Spleen (tissue), 11 donors: ENCODE measurements at regions not wholly inside any gene's neighbourhood (a gene's known extent, or its start where the extent isn't known, plus 50 kb on each side); places are given as distances from the start of the nearest gene placed in this dataset.

Experiments used
- DNase-seq: peaks from one replicate; pipeline ENCODE4 v3.0.0-alpha.2; 2020
- H3K27ac ChIP-seq, 8 donors: fragments of 200-600 bp; sonication (generic) in 7 of 8; 1 replicate in 4 of 8; 2 replicates in 4 of 8; pipeline versions ENCODE4 v1.5.0 to v1.8.0; 2016 to 2021; ENCODE audit warnings: inconsistent platforms in 4 of 8, mild to moderate bottlenecking in 4 of 8, moderate library complexity in 1 of 8
- H3K27me3 ChIP-seq, 7 donors: fragments of 200-600 bp; sonication (generic) in 6 of 7; replicated peaks in 1 of 7; 1 replicate in 4 of 7; 2 replicates in 3 of 7; pipeline versions ENCODE4 v1.5.0 to v1.8.0; 2016 to 2021; ENCODE audit warnings: inconsistent platforms in 3 of 7, mild to moderate bottlenecking in 1 of 7
- H3K36me3 ChIP-seq, 6 donors: fragments of 200-600 bp; sonication (generic) in 5 of 6; 1 replicate in 4 of 6; 2 replicates in 2 of 6; pipeline versions ENCODE4 v1.5.0 to v1.8.0; 2016 to 2021; ENCODE audit warnings: inconsistent platforms in 2 of 6
- H3K4me1 ChIP-seq, 6 donors: fragments of 200-600 bp; sonication (generic) in 5 of 6; 1 replicate in 3 of 6; 2 replicates in 3 of 6; pipeline versions ENCODE4 v1.5.0 to v1.8.0; 2016 to 2021; ENCODE audit warnings: inconsistent platforms in 3 of 6
- H3K4me3 ChIP-seq, 8 donors: fragments of 200-600 bp; sonication (generic) in 7 of 8; 1 replicate in 4 of 8; 2 replicates in 4 of 8; pipeline versions ENCODE4 v1.5.0 to v1.8.0; 2016 to 2021; ENCODE audit warnings: inconsistent platforms in 4 of 8, mild to moderate bottlenecking in 4 of 8, moderate library complexity in 2 of 8
- H3K9me3 ChIP-seq, 8 donors: fragments of 200-600 bp; sonication (generic) in 7 of 8; 1 replicate in 4 of 8; 2 replicates in 4 of 8; pipeline versions ENCODE4 v1.5.0 to v1.8.0; 2016 to 2021; ENCODE audit warnings: inconsistent platforms in 4 of 8
- CTCF ChIP-seq, 11 experiments: fragments of 200-600 bp in 7 of 11; fragments of 450-650 bp in 4 of 11; sonication (generic) in 4 of 11; IDR thresholded peaks in 8 of 11; conservative IDR thresholded peaks in 3 of 11; 1 replicate in 7 of 11; 2 replicates in 4 of 11; pipeline versions ENCODE4 v1.4.0 to v1.8.0; 2016 to 2021; ENCODE audit warnings: antibody characterized with exemption in 11 of 11, inconsistent platforms in 4 of 11, mild to moderate bottlenecking in 1 of 11
- POLR2A ChIP-seq, 3 donors: fragments of 450-650 bp; IDR thresholded peaks; one replicate each; pipeline ENCODE4 v1.5.1; 2017; ENCODE audit warnings: antibody characterized with exemption in 3 of 3, mild to moderate bottlenecking in 1 of 3
- POLR2AphosphoS5 ChIP-seq, 3 donors: sonication (generic); formaldehyde crosslinking; IDR thresholded peaks; one replicate each; pipeline ENCODE4 v1.5.1; 2017; ENCODE audit warnings: antibody characterized with exemption in 3 of 3
- WGBS, 5 donors: extraction: QIAGEN DNeasy Blood & Tissue Kit in 3 of 5; methylation state at CpG; one replicate each; pipeline versions ENCODE4 v1.1.5 to v1.1.7; 2013 to 2018; 5-methylcytosine and 5-hydroxymethylcytosine counted together
- intact Hi-C: fragments of 100-400 bp; cut with DNase I; formaldehyde crosslinking; loops from one replicate; pipeline ENCODE4 v1.15.0; 2023; ENCODE audit warnings: low total_unique reads
- donor health status: healthy with polysubstance abuse.
- donor health status: DM: no; HTN: no; CAD: no; lungs with moderate emphysema.
- donor health status: DM: no; HTN: no; CAD: no.
- donor health status: Bipolar disorder and iron deficiency.
- donor health status: healthy.
- donor health status: DM: no; HTN: no; CAD: no.
- donor health status: DM: yes; HTN: yes; CAD: no.

GRCh38 chr11:28696591-28696990 is 588.4 kb downstream of the METTL15 start:
- H3K27me3 ChIP-seq: no peaks in the 10 kb centered on the region
- H3K4me1 ChIP-seq: peaks cover 0 to 3% (median 0%) of the 10 kb centered on the region in 6 donors
- TF ChIP-seq CTCF (IDR thresholded peaks at IDR 0.05 in 8 of 11, conservative IDR thresholded peaks at IDR 0.05 in 3 of 11) (no peak), POLR2AphosphoS5 (IDR thresholded peaks at IDR 0.05) (no peak), POLR2A (IDR thresholded peaks at IDR 0.05) (no peak)
- H3K4me3 ChIP-seq: no peak overlapping the region
- H3K36me3 ChIP-seq: no peaks in the 10 kb centered on the region
- H3K27ac ChIP-seq: no peak overlapping the region
- DNase-seq: no peak
- 70 to 86% (median 73%) methylated on average over 1 of the region's 1 CpG for WGBS, 5 donors
- intact Hi-C loops: no loop called here
- no peaks in the 10 kb centered on the region for H3K9me3 ChIP-seq

- H3K27ac ChIP-seq: no peak overlapping the region
- no peak for TF ChIP-seq CTCF (IDR thresholded peaks at IDR 0.05 in 8 of 11, conservative IDR thresholded peaks at IDR 0.05 in 3 of 11)
- TF ChIP-seq POLR2AphosphoS5 (IDR thresholded peaks at IDR 0.05): no peak
- TF ChIP-seq POLR2A (IDR thresholded peaks at IDR 0.05): no peak
- H3K9me3 ChIP-seq: no peaks in the 10 kb centered on the region
- no peaks in the 10 kb centered on the region for H3K27me3 ChIP-seq
- H3K4me1 ChIP-seq: no peaks in the 10 kb centered on the region
- no peak for DNase-seq
- no peaks in the 10 kb centered on the region for H3K36me3 ChIP-seq
- 70 to 83% (median 81%) methylated on average over 2 of the region's 2 CpGs for WGBS, 5 donors
- intact Hi-C loops: no loop called here
- no peak overlapping the region for H3K4me3 ChIP-seq
Observed at GRCh38 chr11:28690746-28691145, 582.6 kb downstream of the METTL15 start.

- Histone ChIP-seq H3K27ac (no peak overlapping the region), H3K4me3 (no peak overlapping the region), H3K36me3 (no peaks in the 10 kb centered on the region), H3K9me3 (no peaks in the 10 kb centered on the region), H3K27me3 (no peaks in the 10 kb centered on the region), H3K4me1 (no peaks in the 10 kb centered on the region)
- no peak for TF ChIP-seq POLR2AphosphoS5 (IDR thresholded peaks at IDR 0.05)
- TF ChIP-seq CTCF (IDR thresholded peaks at IDR 0.05 in 8 of 11, conservative IDR thresholded peaks at IDR 0.05 in 3 of 11): no peak
- TF ChIP-seq POLR2A (IDR thresholded peaks at IDR 0.05): no peak
- intact Hi-C loops: no loop called here
- DNase-seq: no peak
- 54 to 62% (median 59%) methylated on average over 4 of the region's 4 CpGs for WGBS, 5 donors
Observed at GRCh38 chr11:28684011-28684586, 575.9 kb downstream of the METTL15 start.

GRCh38 chr11:28679795-28680468 is 571.7 kb downstream of the METTL15 start:
- Histone ChIP-seq H3K27ac (no peak overlapping the region), H3K27me3 (no peaks in the 10 kb centered on the region), H3K9me3 (no peaks in the 10 kb centered on the region), H3K4me3 (no peak overlapping the region), H3K36me3 (no peaks in the 10 kb centered on the region), H3K4me1 (no peaks in the 10 kb centered on the region)
- no peak for DNase-seq
- TF ChIP-seq POLR2AphosphoS5 (IDR thresholded peaks at IDR 0.05): no peak
- no peak for TF ChIP-seq POLR2A (IDR thresholded peaks at IDR 0.05)
- no peak for TF ChIP-seq CTCF (IDR thresholded peaks at IDR 0.05 in 8 of 11, conservative IDR thresholded peaks at IDR 0.05 in 3 of 11)
- intact Hi-C loops: no loop called here
- 82 to 94% (median 84%) methylated on average over 3 of the region's 3 CpGs for WGBS, 5 donors
